HepG2 (cell line): ENCODE measurements at regions not wholly inside any gene's neighbourhood (a gene's known extent, or its start where the extent isn't known, plus 50 kb on each side); places are given as distances from the start of the nearest gene placed in this dataset.

Source experiments
- ATAC-seq: fragments of 200-7000 bp; cut with Tn5 transposase; 3 replicates; pipeline ENCODE4 v1.9.1; 2020; ENCODE audit warnings: mild to moderate bottlenecking, moderate library complexity
- BruUV-seq: library from RNA; stranded (reverse); fragments of 400-500 nt; replicated peaks from 2 replicates; lab custom pipeline; 2021; lab: Mats Ljungman, UMichigan
- CTCF ChIA-PET: fragments of 300-600 bp; formaldehyde crosslinking; extraction: SDS; loops from one replicate; lab custom pipeline; 2021; ENCODE audit warnings: low total read pairs, inconsistent platforms, low intra/inter-chr PET ratio; lab: Yijun Ruan, JAX
- POLR2A ChIA-PET: fragments of 350-600 bp; sonication (Branson Sonifier 250); formaldehyde crosslinking; loops from one replicate; lab custom pipeline; 2020; ENCODE audit warnings: antibody characterized with exemption, inconsistent platforms; lab: Yijun Ruan, JAX
- DNase-seq: peaks from one replicate; pipeline ENCODE4 v3.0.0-alpha.2; 2015; ENCODE audit warnings: low spot score
- FAIRE-seq: peaks from 3 replicates; lab custom pipeline; 2011; peaks lifted over from hg19 to GRCh38; lab: Jason Lieb, UNC
- H2AFZ ChIP-seq: one replicate; pipeline ENCODE4 v1.6.1; 2011; ENCODE audit warnings: low read length, inconsistent platforms
- H3K27ac ChIP-seq: fragments of 300-600 bp; 3 replicates; pipeline ENCODE4 v1.8.0; 2011; ENCODE audit warnings: mixed run types, mild to moderate bottlenecking, mixed read lengths, low read length, inconsistent platforms; ENCODE audit not compliant: insufficient read depth; ENCODE audit errors: extremely low read length
- H3K27me3 ChIP-seq, 2 experiments: fragments of 200-600 bp in 1 of 2; 2 replicates in 1 of 2; 3 replicates in 1 of 2; pipeline versions ENCODE4 v1.6.0 to v1.8.0; 2011; ENCODE audit warnings: low read length in 2 of 2, mild to moderate bottlenecking in 2 of 2, moderate library complexity in 2 of 2, inconsistent platforms in 1 of 2; ENCODE audit not compliant: insufficient read depth in 2 of 2, control insufficient read depth in 1 of 2
- H3K36me3 ChIP-seq, 2 experiments: fragments of 200-600 bp in 1 of 2; replicated peaks in 1 of 2; 2 replicates in 1 of 2; 3 replicates in 1 of 2; pipeline versions ENCODE4 v1.5.1 to v1.8.0; 2011; ENCODE audit warnings: low read length in 2 of 2, inconsistent platforms in 1 of 2; ENCODE audit not compliant: insufficient read depth in 2 of 2, control insufficient read depth in 1 of 2
- H3K4me1 ChIP-seq: 2 replicates; pipeline ENCODE4 v1.5.1; 2012; ENCODE audit warnings: low read length, inconsistent platforms; ENCODE audit not compliant: insufficient read depth
- H3K4me2 ChIP-seq: 2 replicates; pipeline ENCODE4 v1.6.0; 2011; ENCODE audit warnings: low read depth, low read length, inconsistent platforms
- H3K4me3 ChIP-seq, 3 experiments: fragments of 200-600 bp in 1 of 3; sonication (generic), shearing (Covaris generic) in 1 of 3; replicated peaks in 1 of 3; 2 replicates each; pipeline ENCODE4 v1.5.1; 2011 to 2016; ENCODE audit warnings: low read length in 3 of 3, inconsistent platforms in 2 of 3, low read depth in 2 of 3, mild to moderate bottlenecking in 2 of 3, control low read depth in 1 of 3, mixed read lengths in 1 of 3; ENCODE audit not compliant: insufficient read depth in 1 of 3
- H3K79me2 ChIP-seq: one replicate; pipeline ENCODE4 v1.6.1; 2011; ENCODE audit warnings: low read length, inconsistent platforms; ENCODE audit not compliant: insufficient read depth
- H3K9ac ChIP-seq: 2 replicates; pipeline ENCODE4 v1.6.0; 2011; ENCODE audit warnings: mild to moderate bottlenecking, low read depth, low read length, inconsistent platforms; ENCODE audit not compliant: insufficient read depth
- H3K9me3 ChIP-seq: 2 replicates; pipeline ENCODE4 v1.5.1; 2012; ENCODE audit warnings: mild to moderate bottlenecking, low read length
- H4K20me1 ChIP-seq: 2 replicates; pipeline ENCODE4 v1.6.0; 2011; ENCODE audit warnings: inconsistent platforms, mild to moderate bottlenecking, low read length, moderate library complexity; ENCODE audit not compliant: insufficient read depth
- KMT2A ChIP-seq: sonication (generic); formaldehyde crosslinking; IDR thresholded peaks from 2 replicates; pipeline ENCODE4 v1.4.0; 2020; ENCODE audit warnings: missing genetic modification reagents
- MBNL3 ChIP-seq: fragments of 250-450 bp; sonication (Bioruptor Pico); conservative IDR thresholded peaks from 2 replicates; pipeline ENCODE4 v1.8.0; 2022; ENCODE audit warnings: mild to moderate bottlenecking, inconsistent platforms
- MYPOP ChIP-seq: sonication (generic); formaldehyde crosslinking; IDR thresholded peaks from 2 replicates; pipeline ENCODE4 v1.8.1; 2023; ENCODE audit warnings: mild to moderate bottlenecking, moderate library complexity, missing genetic modification reagents
- NFRKB ChIP-seq: fragments of 450-650 bp; IDR thresholded peaks from 2 replicates; pipeline ENCODE4 v1.6.1; 2017
- POLR2G ChIP-seq: fragments of 200-400 bp; formaldehyde crosslinking; IDR thresholded peaks from 2 replicates; pipeline ENCODE4 v1.6.1; 2018; ENCODE audit warnings: mild to moderate bottlenecking, low read depth, low read length, moderate library complexity
- SIX1 ChIP-seq: sonication (generic); formaldehyde crosslinking; IDR thresholded peaks from 2 replicates; pipeline ENCODE4 v1.4.0; 2020; ENCODE audit warnings: missing genetic modification reagents, borderline replicate concordance
- SMAD3 ChIP-seq: sonication (generic); formaldehyde crosslinking; IDR thresholded peaks from 2 replicates; pipeline ENCODE4 v1.4.0; 2020; ENCODE audit warnings: missing genetic modification reagents
- YEATS4 ChIP-seq: sonication (generic); formaldehyde crosslinking; IDR thresholded peaks from 2 replicates; pipeline ENCODE4 v1.4.0; 2020; ENCODE audit warnings: missing genetic modification reagents, borderline replicate concordance
- ZNF143 ChIP-seq: sonication (generic); formaldehyde crosslinking; IDR thresholded peaks from 2 replicates; pipeline ENCODE4 v1.4.0; 2020; ENCODE audit warnings: missing genetic modification reagents
- ZNF432 ChIP-seq: sonication (generic); formaldehyde crosslinking; IDR thresholded peaks from 2 replicates; pipeline ENCODE4 v1.5.0; 2020; ENCODE audit warnings: missing genetic modification reagents, mild to moderate bottlenecking, borderline replicate concordance
- ZXDC ChIP-seq: sonication (generic); formaldehyde crosslinking; IDR thresholded peaks from 2 replicates; pipeline ENCODE4 v1.5.0; 2020; ENCODE audit warnings: mild to moderate bottlenecking, missing genetic modification reagents
- WGBS: methylation state at CpG from one replicate; pipeline ENCODE4 v1.1.6; 2017; ENCODE audit warnings: low lambda C conversion rate; 5-methylcytosine and 5-hydroxymethylcytosine counted together
- in situ Hi-C: cut with HindIII; loops from 2 replicates; pipeline ENCODE4 v1.10.0; 2017; ENCODE audit warnings: low pct_unique_long_range_greater_than_20kb; ENCODE audit not compliant: extremely low pct_ligation_motif_present
- intact Hi-C: fragments of 100-400 bp; cut with micrococcal nuclease; formaldehyde crosslinking; loops from one replicate; pipeline ENCODE4 v1.10.0; 2022; ENCODE audit not compliant: unreplicated experiment

- Histone ChIP-seq H2AFZ (no peak overlapping the region), H3K9ac (no peak overlapping the region)
- no peak for FAIRE-seq
- TF ChIP-seq MYPOP (CRISPR knock-in tag), result no peak
- TF ChIP-seq POLR2G, result no peak
- no peak for TF ChIP-seq SIX1 (CRISPR knock-in tag)
- TF ChIP-seq, all 625 proteins: peak for 0
- no peak overlapping the region for H3K4me3 ChIP-seq
- H3K4me2 ChIP-seq, result no peak overlapping the region
- no peaks in the 10 kb centered on the region for H3K4me1 ChIP-seq
- CTCF ChIA-PET, result no interaction called here
- BruUV-seq, result no TSS peak
- H3K27ac ChIP-seq, result no peak overlapping the region
- no peaks in the 10 kb centered on the region for H3K36me3 ChIP-seq
- POLR2A ChIA-PET, result no interaction called here
- DNase-seq (no peak), ATAC-seq (no peak)
- H4K20me1 ChIP-seq, result no peaks in the 10 kb centered on the region
- H3K79me2 ChIP-seq, result no peaks in the 10 kb centered on the region
- peaks cover 63% of the 10 kb centered on the region for H3K9me3 ChIP-seq
- intact Hi-C loops, result no loop called here
- in situ Hi-C loops, result no loop called here
- no peaks in the 10 kb centered on the region; a peak in 1 of 5 replicates for H3K27me3 ChIP-seq
These were observed 544.8 kb upstream of the DPPA4 start for GRCh38 chr3:109882144-109882543.

- BruUV-seq, result no TSS peak
- no peak for TF ChIP-seq ZNF143 (CRISPR knock-in tag)
- no peak for TF ChIP-seq NFRKB
- no peak for TF ChIP-seq KMT2A (CRISPR knock-in tag)
- TF ChIP-seq SMAD3 (CRISPR knock-in tag), result no peak
- TF ChIP-seq ZNF432 (CRISPR knock-in tag), result no peak
- no peak for TF ChIP-seq YEATS4
- TF ChIP-seq ZXDC, result no peak
- no peak for TF ChIP-seq MBNL3
These were observed 549.9 kb upstream of the DPPA4 start for GRCh38 chr3:109887293-109887692.

More at GRCh38 chr3:109887293-109887692, 549.9 kb upstream of the DPPA4 start:
- ATAC-seq (no peak), FAIRE-seq (no peak), DNase-seq (no peak)
- Histone ChIP-seq H3K4me2 (no peak overlapping the region), H3K79me2 (no peaks in the 10 kb centered on the region), H2AFZ (no peak overlapping the region), H3K4me1 (no peaks in the 10 kb centered on the region), H3K4me3 (no peak overlapping the region), H3K27ac (no peak overlapping the region), H3K9me3 (peaks cover 71% of the 10 kb centered on the region), H3K9ac (no peak overlapping the region), H3K36me3 (no peaks in the 10 kb centered on the region), H3K27me3 (no peaks in the 10 kb centered on the region; a peak in 1 of 5 replicates), H4K20me1 (no peaks in the 10 kb centered on the region)
- intact Hi-C loops (no loop called here), in situ Hi-C loops (no loop called here)
- 50% methylated on average over 2 of the region's 2 CpGs for WGBS
- POLR2A ChIA-PET, result no interaction called here
- CTCF ChIA-PET, result no interaction called here
